ENCODE measurements at regions not wholly inside any gene's neighbourhood (a gene's known extent, or its start where the extent isn't known, plus 50 kb on each side); places are given as distances from the start of the nearest gene placed in this dataset.

GRCh38 chr20:57922083-57922482, 212.3 kb upstream of the PMEPA1 start:
- Histone ChIP-seq H3K9me2 (ENCODE audit: insufficient read depth) (no peaks in the 10 kb centered on the region), H3K9ac (ENCODE audit: low read length) (no peak overlapping the region), H2AFZ (ENCODE audit: low read depth, low read length, poor library complexity, severe bottlenecking) (no peak overlapping the region), H3K27ac (ENCODE audit: low read depth, low read length) (no peak overlapping the region), H3K79me2 (ENCODE audit: insufficient read depth, low read length) (no peaks in the 10 kb centered on the region), H3K4me2 (ENCODE audit: low read length) (no peak overlapping the region), H3K4me1 (ENCODE audit: control insufficient read depth in 1 of 2, insufficient read depth in 2 of 2, low read length in 2 of 2) (no peaks in the 10 kb centered on the region), H3K9me3 (ENCODE audit: control insufficient read depth in 1 of 2, insufficient read depth in 1 of 2, low read depth in 1 of 2, low read length in 2 of 2) (no peaks in the 10 kb centered on the region), H3K27me3 (ENCODE audit: insufficient read depth, low read length) (peaks cover 25% of the 10 kb centered on the region), H3K36me3 (ENCODE audit: control insufficient read depth in 1 of 2, insufficient read depth in 2 of 2, low read length in 2 of 2) (no peaks in the 10 kb centered on the region), H3K4me3 (replicated peaks in 1 of 2; ENCODE audit: low read depth in 1 of 2, low read length in 2 of 2) (no peak overlapping the region), H4K20me1 (ENCODE audit: insufficient read depth) (no peaks in the 10 kb centered on the region)
- no TSS peak for BruUV-seq (replicated peaks)
- CTCF ChIA-PET: no interaction called here
- DNase-seq (ENCODE audit: low read depth, low spot score) (no peak), ATAC-seq (no peak)
- intact Hi-C loops (cut with micrococcal nuclease): no loop called here
- RAD21 ChIA-PET (ENCODE audit: low non-redundant PET in 1 of 2, low total read pairs in 2 of 2, uncharacterized antibody in 2 of 2, unreplicated experiment in 2 of 2): no interaction called here
- POLR2A ChIA-PET: no interaction called here
- TF ChIP-seq ZNF274 (IDR thresholded peaks at IDR 0.05; ENCODE audit: low read depth, low read length) (no peak), FOSL1 (IDR thresholded peaks at IDR 0.05; ENCODE audit: low read depth) (no peak), YY1 (IDR thresholded peaks at IDR 0.05; ENCODE audit: extremely low read depth, insufficient replicate concordance, low read depth, low read length) (no peak), POLR2A (IDR thresholded peaks at IDR 0.05; ENCODE audit: borderline replicate concordance, extremely low read depth, insufficient read depth, insufficient read length) (no peak), SP1 (IDR thresholded peaks at IDR 0.05; ENCODE audit: low read depth) (no peak), ZFX (IDR thresholded peaks at IDR 0.05) (no peak), TCF7L2 (IDR thresholded peaks at IDR 0.05; ENCODE audit: borderline replicate concordance, extremely low read depth, insufficient read depth, insufficient read length) (no peak), CBX3 (IDR thresholded peaks at IDR 0.05; ENCODE audit: low read depth) (no peak), SRF (IDR thresholded peaks at IDR 0.05; ENCODE audit: low read depth) (no peak), EGR1 (IDR thresholded peaks at IDR 0.05; ENCODE audit: low read depth) (no peak)
- TF ChIP-seq, protein P1, sequence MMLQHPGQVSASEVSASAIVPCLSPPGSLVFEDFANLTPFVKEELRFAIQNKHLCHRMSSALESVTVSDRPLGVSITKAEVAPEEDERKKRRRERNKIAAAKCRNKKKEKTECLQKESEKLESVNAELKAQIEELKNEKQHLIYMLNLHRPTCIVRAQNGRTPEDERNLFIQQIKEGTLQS (IDR thresholded peaks at IDR 0.05): no peak
- TF ChIP-seq, protein P2, sequence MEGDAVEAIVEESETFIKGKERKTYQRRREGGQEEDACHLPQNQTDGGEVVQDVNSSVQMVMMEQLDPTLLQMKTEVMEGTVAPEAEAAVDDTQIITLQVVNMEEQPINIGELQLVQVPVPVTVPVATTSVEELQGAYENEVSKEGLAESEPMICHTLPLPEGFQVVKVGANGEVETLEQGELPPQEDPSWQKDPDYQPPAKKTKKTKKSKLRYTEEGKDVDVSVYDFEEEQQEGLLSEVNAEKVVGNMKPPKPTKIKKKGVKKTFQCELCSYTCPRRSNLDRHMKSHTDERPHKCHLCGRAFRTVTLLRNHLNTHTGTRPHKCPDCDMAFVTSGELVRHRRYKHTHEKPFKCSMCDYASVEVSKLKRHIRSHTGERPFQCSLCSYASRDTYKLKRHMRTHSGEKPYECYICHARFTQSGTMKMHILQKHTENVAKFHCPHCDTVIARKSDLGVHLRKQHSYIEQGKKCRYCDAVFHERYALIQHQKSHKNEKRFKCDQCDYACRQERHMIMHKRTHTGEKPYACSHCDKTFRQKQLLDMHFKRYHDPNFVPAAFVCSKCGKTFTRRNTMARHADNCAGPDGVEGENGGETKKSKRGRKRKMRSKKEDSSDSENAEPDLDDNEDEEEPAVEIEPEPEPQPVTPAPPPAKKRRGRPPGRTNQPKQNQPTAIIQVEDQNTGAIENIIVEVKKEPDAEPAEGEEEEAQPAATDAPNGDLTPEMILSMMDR (IDR thresholded peaks at IDR 0.05 in 2 of 3, conservative IDR thresholded peaks at IDR 0.05 in 1 of 3; ENCODE audit: borderline replicate concordance in 1 of 3, insufficient read depth in 1 of 3, low read depth in 2 of 3, low read length in 2 of 3): no peak

Data from HCT116 (cell line).